Uterus (tissue), 2 donors: ENCODE measurements at regions not wholly inside any gene's neighbourhood (a gene's known extent, or its start where the extent isn't known, plus 50 kb on each side); places are given as distances from the start of the nearest gene placed in this dataset.

ENCODE experiments used
- POLR2A ChIP-seq, 2 donors: fragments of 450-650 bp; IDR thresholded peaks; one replicate each; pipeline ENCODE4 v1.6.1; 2016; ENCODE audit warnings: antibody characterized with exemption in 2 of 2, mild to moderate bottlenecking in 1 of 2, moderate library complexity in 1 of 2
- TF ChIP-seq, protein P1 (sequence below), 4 experiments: fragments of 200-600 bp in 2 of 4; fragments of 450-650 bp in 2 of 4; sonication (generic) in 2 of 4; IDR thresholded peaks; one replicate each; pipeline ENCODE4 v1.5.1; 2016 to 2019; ENCODE audit warnings: antibody characterized with exemption in 4 of 4, mild to moderate bottlenecking in 2 of 4, moderate library complexity in 1 of 4

DNA sequence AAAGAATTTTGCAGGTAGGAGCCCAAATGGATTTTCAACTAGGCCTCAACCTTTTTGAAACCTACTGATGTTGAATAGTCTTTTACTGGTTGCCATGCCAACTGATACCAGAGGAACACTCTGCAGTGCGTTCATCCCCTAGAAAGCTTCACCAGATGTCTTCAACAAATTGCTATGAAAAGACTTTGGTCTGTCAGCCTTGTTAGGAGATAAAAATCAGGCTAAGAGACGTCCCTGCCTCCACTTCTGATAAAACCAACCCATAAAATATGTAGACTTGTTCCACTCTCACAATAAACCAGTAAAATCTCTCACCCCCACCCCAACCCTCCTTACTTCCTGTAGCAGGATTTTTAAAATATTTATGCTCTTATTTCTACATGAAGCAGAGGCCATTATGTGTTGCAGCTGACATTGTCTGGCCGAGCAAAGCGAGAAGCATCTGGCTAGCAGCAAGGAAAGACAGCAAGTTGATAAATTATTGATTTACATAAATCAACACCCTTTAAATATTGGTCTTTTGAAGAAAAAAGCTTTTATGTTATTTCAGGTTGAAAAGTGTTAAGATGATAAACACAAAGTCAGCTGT, 428.7 kb downstream of the ISL1 start:
- TF ChIP-seq, protein P1, sequence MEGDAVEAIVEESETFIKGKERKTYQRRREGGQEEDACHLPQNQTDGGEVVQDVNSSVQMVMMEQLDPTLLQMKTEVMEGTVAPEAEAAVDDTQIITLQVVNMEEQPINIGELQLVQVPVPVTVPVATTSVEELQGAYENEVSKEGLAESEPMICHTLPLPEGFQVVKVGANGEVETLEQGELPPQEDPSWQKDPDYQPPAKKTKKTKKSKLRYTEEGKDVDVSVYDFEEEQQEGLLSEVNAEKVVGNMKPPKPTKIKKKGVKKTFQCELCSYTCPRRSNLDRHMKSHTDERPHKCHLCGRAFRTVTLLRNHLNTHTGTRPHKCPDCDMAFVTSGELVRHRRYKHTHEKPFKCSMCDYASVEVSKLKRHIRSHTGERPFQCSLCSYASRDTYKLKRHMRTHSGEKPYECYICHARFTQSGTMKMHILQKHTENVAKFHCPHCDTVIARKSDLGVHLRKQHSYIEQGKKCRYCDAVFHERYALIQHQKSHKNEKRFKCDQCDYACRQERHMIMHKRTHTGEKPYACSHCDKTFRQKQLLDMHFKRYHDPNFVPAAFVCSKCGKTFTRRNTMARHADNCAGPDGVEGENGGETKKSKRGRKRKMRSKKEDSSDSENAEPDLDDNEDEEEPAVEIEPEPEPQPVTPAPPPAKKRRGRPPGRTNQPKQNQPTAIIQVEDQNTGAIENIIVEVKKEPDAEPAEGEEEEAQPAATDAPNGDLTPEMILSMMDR (IDR thresholded peaks at IDR 0.05) = no peak
- TF ChIP-seq POLR2A (IDR thresholded peaks at IDR 0.05) = no peak
